NCI-H345 treated with DMSO at 0.1 percent for 48 hours (cell line): ENCODE measurements at regions not wholly inside any gene's neighbourhood (a gene's known extent, or its start where the extent isn't known, plus 50 kb on each side); places are given as distances from the start of the nearest gene placed in this dataset.
"Not testable (repeated sequence)": the region's sequence is repeated elsewhere in the genome, so short reads cannot be mapped to it uniquely, and the experiment has no call there.

Experiments
- DNase-seq: peaks from one replicate; lab custom pipeline; 2025; ENCODE audit not compliant: unreplicated experiment; lab: John Stamatoyannopoulos, UW

- DNase-seq = no peak
Measured at GRCh38 chr13:80717776-80718175, 376.9 kb upstream of the SPRY2 start.

- peak; percentile 31 for DNase-seq
Measured at GRCh38 chr13:80716610-80717081, 375.7 kb upstream of the SPRY2 start.

DNA sequence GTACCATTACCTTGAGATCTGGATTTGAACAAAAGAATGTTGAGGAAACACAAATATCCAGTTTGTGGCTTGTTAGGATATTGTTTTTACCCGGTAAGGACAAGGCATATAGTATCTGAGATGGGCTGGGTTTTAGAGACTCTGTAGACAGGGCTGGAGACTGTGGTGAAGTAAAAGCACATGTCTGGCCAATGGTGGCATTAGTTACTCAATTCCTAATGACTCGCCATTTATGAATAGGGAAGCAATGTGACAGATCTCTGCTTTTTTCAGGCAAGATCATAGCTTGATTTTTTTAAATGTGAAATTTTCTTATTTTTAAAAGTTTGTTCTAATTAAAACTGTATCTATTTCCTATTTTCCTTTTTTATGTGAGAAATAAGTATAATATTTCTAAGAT, 371.1 kb upstream of the SPRY2 start:
- no peak for DNase-seq

- DNase-seq = no peak
Measured at GRCh38 chr13:80708791-80709190, 367.9 kb upstream of the SPRY2 start.

- no peak for DNase-seq
Measured at GRCh38 chr13:80707000-80707983, 366.4 kb upstream of the SPRY2 start.

DNA sequence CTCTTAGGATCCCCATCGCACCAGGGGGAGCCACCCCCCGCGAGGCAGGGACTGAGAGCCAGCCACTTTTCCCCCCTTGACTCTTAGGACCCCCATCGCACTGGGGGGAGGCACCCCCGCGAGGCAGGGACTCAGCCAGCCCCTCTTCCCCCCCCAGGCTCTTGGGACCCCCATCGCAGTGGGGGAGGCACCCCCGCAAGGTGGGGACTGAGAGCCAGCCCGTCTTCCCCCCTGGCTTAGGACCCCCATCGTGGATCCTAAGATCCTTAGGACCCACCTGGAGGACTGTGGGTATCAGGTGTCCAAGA, 365.2 kb upstream of the SPRY2 start:
- DNase-seq = no peak

- no peak for DNase-seq
Measured at GRCh38 chr13:80705371-80706163, 364.6 kb upstream of the SPRY2 start.

DNA sequence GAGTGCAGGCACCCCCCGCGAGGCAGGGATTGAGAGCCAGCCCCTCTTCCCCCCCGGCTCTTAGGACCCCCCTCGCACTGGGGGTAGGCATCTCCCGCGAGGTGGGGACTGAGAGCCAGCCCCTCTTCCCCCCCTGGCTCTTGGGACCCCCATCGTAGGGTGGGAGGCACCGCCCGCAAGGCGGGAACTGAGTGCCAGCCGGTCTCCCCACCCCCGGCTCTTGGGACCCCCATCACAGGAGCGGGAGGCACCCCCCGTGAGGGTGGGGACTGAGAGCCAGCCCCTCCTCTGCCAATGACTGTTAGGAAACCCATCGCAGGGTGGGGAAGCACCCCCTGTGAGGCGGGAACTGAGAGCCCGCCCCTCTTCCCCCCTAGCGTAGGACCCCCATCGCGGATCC, 363.4 kb upstream of the SPRY2 start:
- no peak for DNase-seq

DNA sequence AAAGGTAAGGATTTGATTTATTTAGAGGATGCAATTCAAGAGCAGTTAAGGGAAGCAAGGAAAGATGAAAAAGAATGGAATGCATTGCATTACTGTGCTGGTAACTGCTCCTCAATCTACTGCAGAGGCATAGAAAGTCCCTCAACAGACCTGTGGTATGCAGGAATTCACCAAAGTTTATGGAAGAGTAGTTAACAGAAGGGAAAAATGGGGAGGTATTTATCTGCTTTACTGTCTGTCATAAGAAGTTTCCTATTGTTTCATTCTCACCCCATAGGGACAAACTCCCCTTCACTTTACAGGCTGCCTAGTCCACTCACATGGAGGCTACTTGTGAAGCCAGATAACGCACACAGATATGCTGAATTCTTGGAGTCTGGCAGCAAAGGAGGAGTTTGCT, 354.9 kb upstream of the SPRY2 start:
- DNase-seq = no peak

DNA sequence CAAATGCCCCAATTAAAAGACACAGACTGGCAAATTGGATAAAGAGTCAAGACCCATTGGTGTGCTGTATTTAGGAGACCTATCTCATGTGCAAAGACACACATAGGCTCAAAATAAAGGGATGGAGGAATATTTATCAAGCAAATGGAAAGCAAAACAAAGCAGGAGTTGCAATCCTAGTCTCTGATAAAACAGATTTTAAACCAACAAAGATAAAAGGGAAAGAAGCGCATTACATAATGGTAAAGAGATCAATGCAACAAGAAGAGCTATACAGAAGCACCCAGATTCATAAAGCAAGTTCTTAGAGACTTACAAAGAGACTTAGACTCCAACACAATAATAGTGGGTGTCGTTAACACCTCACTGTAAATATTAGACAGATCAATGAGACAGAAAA, 350.9 kb upstream of the SPRY2 start:
- DNase-seq = not testable (repeated sequence)

DNA sequence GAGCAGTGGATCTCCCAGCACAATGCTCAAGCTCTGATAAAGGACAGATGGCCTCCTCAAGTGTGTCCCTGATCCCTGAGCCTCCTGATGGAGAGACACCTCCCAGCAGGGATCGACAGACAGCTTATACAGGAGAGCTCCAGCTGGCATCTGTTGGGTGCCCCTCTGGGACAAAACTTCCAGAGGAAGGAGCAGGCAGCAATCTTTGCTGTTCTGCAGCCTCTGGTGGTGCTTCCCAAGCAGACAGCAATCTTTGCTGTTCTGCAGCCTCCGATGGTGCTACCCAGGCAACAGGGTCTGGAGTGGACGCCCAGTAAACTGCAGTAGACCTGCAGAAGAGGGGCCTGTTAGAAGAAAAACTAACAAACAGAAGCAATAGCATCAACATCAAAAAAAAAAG, 349.3 kb upstream of the SPRY2 start:
- no peak for DNase-seq

DNA sequence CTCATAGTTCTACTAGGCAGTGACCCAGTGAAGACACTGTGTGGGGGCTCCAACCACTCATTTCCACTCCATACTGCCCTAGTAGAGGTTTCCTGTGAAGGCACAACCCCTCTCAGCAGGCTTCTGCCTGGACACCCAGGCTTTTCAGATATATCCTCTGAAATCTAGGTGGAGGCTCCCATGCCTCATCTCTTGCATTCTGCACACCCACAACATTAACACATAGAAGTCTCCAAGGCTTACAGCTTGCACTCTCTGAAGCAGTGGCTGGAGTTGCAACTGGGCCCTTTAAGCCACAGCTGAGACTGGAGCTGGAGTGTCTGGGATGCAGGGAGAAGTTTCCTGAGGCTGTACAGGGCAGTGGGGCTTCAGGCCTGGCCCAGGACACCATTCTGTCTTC, 347.7 kb upstream of the SPRY2 start:
- no peak for DNase-seq

- DNase-seq = no peak
Measured at GRCh38 chr13:80685942-80686341, 345.0 kb upstream of the SPRY2 start.

DNA sequence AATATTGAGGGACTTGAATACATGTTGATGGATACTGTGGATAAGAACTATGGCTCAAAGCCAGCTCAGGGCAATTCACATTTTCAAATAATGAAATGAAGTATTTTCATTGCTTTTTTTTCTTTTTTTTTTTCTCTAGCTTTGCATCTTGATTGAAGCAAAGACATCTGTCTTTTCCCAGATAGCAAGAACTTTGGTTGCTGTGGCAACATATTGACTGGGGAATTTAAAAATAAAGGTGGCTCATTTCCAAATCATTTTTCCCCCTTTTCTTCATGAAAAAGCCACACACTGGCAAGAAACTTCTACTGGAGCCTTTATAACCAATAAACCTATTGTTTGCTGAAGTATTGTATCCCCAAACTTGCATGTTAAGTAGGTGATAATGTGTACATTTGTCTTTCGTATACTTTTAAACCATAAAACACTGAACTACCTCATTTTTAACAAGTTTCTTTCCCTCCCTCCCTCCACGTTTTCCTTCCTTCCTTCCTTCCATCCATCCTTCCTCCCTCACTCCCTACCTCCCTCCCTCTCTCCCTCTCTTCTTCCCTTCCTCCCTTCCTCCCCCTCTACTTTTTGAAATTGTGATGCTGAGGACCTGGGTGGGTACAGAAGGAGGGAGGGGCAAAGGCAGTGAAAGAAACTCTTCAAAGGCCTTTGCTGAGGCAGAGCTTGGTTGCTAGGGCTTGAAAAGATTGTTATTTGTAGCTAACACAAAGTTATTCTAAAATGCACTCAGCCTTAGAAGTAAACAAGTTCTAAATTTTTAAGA, 343.5 kb upstream of the SPRY2 start:
- DNase-seq = no peak

GRCh38 chr13:80680786-80681366, 339.9 kb upstream of the SPRY2 start:
- DNase-seq = no peak

GRCh38 chr13:80679423-80679822, 338.5 kb upstream of the SPRY2 start:
- DNase-seq = no peak

GRCh38 chr13:80677227-80677626, 336.3 kb upstream of the SPRY2 start:
- DNase-seq = no peak

DNA sequence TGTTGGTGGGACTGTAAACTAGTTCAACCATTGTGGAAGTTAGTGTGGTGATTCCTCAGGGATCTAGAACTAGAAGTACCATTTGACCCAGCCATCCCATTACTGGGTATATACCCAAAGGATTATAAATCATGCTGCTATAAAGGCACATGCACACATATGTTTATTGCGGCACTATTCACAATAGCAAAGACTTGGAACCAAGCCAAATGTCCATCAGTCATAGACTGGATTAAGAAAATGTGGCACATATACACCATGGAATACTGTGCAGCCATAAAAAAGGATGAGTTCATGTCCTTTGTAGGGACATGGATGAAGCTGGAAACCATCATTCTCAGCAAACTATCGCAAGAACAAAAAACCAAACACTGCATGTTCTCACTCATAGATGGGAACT, 334.5 kb upstream of the SPRY2 start:
- not testable (repeated sequence) for DNase-seq

GRCh38 chr13:80671773-80672172, 330.8 kb upstream of the SPRY2 start:
- no peak for DNase-seq

- DNase-seq = no peak
Measured at GRCh38 chr13:80669112-80669511, 328.2 kb upstream of the SPRY2 start.

- no peak for DNase-seq
Measured at GRCh38 chr13:80668452-80668851, 327.5 kb upstream of the SPRY2 start.
